ENCODE measurements at regions not wholly inside any gene's neighbourhood (a gene's known extent, or its start where the extent isn't known, plus 50 kb on each side); places are given as distances from the start of the nearest gene placed in this dataset.

DNA sequence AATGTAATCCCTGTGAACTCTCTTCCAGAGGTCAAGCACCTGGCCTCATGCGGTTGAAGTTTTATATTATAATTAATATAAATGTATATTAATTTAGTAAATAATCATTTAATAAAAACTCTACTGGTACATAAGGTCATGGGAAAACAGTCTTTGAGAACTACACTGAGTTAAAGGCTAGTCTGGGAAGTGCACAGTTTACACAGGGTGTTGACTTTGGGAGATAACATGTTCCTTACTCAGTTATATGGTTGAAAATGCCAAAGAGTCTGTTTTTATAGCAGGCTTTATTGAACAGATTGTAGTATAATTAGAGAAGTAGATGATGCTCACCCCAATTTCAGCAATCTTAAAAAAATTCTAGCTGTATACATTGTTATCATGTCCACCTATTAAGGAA lies 735.9 kb downstream of the GATA3 start:
- TF ChIP-seq, protein P1, sequence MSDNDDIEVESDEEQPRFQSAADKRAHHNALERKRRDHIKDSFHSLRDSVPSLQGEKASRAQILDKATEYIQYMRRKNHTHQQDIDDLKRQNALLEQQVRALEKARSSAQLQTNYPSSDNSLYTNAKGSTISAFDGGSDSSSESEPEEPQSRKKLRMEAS (IDR thresholded peaks at IDR 0.05): no peak
- TF ChIP-seq NR2F2 (IDR thresholded peaks at IDR 0.05): peak; percentile 31
- TF ChIP-seq, protein P2, sequence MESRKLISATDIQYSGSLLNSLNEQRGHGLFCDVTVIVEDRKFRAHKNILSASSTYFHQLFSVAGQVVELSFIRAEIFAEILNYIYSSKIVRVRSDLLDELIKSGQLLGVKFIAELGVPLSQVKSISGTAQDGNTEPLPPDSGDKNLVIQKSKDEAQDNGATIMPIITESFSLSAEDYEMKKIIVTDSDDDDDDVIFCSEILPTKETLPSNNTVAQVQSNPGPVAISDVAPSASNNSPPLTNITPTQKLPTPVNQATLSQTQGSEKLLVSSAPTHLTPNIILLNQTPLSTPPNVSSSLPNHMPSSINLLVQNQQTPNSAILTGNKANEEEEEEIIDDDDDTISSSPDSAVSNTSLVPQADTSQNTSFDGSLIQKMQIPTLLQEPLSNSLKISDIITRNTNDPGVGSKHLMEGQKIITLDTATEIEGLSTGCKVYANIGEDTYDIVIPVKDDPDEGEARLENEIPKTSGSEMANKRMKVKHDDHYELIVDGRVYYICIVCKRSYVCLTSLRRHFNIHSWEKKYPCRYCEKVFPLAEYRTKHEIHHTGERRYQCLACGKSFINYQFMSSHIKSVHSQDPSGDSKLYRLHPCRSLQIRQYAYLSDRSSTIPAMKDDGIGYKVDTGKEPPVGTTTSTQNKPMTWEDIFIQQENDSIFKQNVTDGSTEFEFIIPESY (IDR thresholded peaks at IDR 0.05): no peak
- no peak for TF ChIP-seq RAD21 (IDR thresholded peaks at IDR 0.05)
- no peak for TF ChIP-seq JUND (IDR thresholded peaks at IDR 0.05)
- TF ChIP-seq TAF1 (conservative IDR thresholded peaks at IDR 0.05): no peak
- 69% methylated on average over 1 of the region's 1 CpG for WGBS
- no peak overlapping the region for H3K9ac ChIP-seq (ENCODE audit: low read depth in 1 of 2, low read length in 2 of 2)

DNA sequence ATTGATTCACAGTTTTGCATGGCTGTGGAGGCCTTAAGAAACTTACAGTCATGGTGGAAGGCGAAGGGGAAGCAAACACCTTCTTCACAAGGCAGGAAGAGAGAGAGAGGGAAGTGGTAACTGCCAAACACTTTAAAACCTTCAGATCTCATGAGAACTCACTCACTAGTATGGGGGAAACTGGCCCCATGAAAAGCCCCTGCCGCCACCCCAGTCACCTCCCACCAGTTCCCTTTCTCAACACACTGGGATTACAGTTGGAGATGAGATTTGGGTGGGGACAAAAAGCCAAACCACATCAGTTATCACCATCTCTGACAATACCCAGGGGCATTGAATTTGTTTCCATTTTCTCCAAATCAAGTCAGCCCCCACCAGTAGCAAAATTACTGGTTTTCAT lies 740.4 kb downstream of the GATA3 start:
- WGBS: 77% methylated on average over 2 of the region's 2 CpGs
- TF ChIP-seq SP1 (IDR thresholded peaks at IDR 0.05): no peak
- no peak for TF ChIP-seq GABPA (IDR thresholded peaks at IDR 0.05 in 1 of 2, conservative IDR thresholded peaks at IDR 0.05 in 1 of 2)
- no peak for TF ChIP-seq TAF1 (conservative IDR thresholded peaks at IDR 0.05)
- TF ChIP-seq, protein P3, sequence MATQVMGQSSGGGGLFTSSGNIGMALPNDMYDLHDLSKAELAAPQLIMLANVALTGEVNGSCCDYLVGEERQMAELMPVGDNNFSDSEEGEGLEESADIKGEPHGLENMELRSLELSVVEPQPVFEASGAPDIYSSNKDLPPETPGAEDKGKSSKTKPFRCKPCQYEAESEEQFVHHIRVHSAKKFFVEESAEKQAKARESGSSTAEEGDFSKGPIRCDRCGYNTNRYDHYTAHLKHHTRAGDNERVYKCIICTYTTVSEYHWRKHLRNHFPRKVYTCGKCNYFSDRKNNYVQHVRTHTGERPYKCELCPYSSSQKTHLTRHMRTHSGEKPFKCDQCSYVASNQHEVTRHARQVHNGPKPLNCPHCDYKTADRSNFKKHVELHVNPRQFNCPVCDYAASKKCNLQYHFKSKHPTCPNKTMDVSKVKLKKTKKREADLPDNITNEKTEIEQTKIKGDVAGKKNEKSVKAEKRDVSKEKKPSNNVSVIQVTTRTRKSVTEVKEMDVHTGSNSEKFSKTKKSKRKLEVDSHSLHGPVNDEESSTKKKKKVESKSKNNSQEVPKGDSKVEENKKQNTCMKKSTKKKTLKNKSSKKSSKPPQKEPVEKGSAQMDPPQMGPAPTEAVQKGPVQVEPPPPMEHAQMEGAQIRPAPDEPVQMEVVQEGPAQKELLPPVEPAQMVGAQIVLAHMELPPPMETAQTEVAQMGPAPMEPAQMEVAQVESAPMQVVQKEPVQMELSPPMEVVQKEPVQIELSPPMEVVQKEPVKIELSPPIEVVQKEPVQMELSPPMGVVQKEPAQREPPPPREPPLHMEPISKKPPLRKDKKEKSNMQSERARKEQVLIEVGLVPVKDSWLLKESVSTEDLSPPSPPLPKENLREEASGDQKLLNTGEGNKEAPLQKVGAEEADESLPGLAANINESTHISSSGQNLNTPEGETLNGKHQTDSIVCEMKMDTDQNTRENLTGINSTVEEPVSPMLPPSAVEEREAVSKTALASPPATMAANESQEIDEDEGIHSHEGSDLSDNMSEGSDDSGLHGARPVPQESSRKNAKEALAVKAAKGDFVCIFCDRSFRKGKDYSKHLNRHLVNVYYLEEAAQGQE (IDR thresholded peaks at IDR 0.05): no peak
- TF ChIP-seq, protein P2 (IDR thresholded peaks at IDR 0.05): no peak
- no peak for TF ChIP-seq EGR1 (IDR thresholded peaks at IDR 0.05; ENCODE audit: low read depth in 2 of 2)
- TF ChIP-seq HNF4G (IDR thresholded peaks at IDR 0.05): no peak
- TF ChIP-seq FOXA1 (IDR thresholded peaks at IDR 0.05): no peak
- TF ChIP-seq RAD21 (IDR thresholded peaks at IDR 0.05): no peak
- no peak for TF ChIP-seq YY1 (IDR thresholded peaks at IDR 0.05)
- TF ChIP-seq, protein P4, sequence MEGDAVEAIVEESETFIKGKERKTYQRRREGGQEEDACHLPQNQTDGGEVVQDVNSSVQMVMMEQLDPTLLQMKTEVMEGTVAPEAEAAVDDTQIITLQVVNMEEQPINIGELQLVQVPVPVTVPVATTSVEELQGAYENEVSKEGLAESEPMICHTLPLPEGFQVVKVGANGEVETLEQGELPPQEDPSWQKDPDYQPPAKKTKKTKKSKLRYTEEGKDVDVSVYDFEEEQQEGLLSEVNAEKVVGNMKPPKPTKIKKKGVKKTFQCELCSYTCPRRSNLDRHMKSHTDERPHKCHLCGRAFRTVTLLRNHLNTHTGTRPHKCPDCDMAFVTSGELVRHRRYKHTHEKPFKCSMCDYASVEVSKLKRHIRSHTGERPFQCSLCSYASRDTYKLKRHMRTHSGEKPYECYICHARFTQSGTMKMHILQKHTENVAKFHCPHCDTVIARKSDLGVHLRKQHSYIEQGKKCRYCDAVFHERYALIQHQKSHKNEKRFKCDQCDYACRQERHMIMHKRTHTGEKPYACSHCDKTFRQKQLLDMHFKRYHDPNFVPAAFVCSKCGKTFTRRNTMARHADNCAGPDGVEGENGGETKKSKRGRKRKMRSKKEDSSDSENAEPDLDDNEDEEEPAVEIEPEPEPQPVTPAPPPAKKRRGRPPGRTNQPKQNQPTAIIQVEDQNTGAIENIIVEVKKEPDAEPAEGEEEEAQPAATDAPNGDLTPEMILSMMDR (IDR thresholded peaks at IDR 0.05; ENCODE audit: low read depth, low read length, missing input control): no peak
- no peak for TF ChIP-seq HNF4A (conservative IDR thresholded peaks at IDR 0.05)
- no peak for TF ChIP-seq FOXA2 (IDR thresholded peaks at IDR 0.05)
- TF ChIP-seq JUND (IDR thresholded peaks at IDR 0.05): no peak
- TF ChIP-seq, protein P5, sequence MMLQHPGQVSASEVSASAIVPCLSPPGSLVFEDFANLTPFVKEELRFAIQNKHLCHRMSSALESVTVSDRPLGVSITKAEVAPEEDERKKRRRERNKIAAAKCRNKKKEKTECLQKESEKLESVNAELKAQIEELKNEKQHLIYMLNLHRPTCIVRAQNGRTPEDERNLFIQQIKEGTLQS (IDR thresholded peaks at IDR 0.05): no peak
- TF ChIP-seq RXRA (IDR thresholded peaks at IDR 0.05): no peak
- no peak for TF ChIP-seq NR2F2 (IDR thresholded peaks at IDR 0.05)
- TF ChIP-seq, protein P1 (IDR thresholded peaks at IDR 0.05): no peak

More for the DNA sequence above, 735.9 kb downstream of the GATA3 start:
- no peaks in the 10 kb centered on the region for H3K4me1 ChIP-seq (ENCODE audit: control insufficient read depth in 4 of 4, insufficient read depth in 4 of 4, low read length in 3 of 4)
- peaks cover 0 to 6% (median 3%) of the 10 kb centered on the region in 4 donors for H3K9me3 ChIP-seq (ENCODE audit: control insufficient read depth in 4 of 4, low read length in 3 of 4)
- no peak overlapping the region for H3K27ac ChIP-seq (ENCODE audit: low read depth in 1 of 2, low read length in 2 of 2)
- H3K4me3 ChIP-seq (ENCODE audit: low read depth in 1 of 3, low read length in 3 of 3): no peak overlapping the region
- H3K27me3 ChIP-seq (ENCODE audit: control insufficient read depth in 4 of 4, insufficient read depth in 4 of 4, low read length in 3 of 4): no peaks in the 10 kb centered on the region
- DNase-seq (ENCODE audit: low spot score): no peak
- no peaks in the 10 kb centered on the region for H3K36me3 ChIP-seq (ENCODE audit: control insufficient read depth in 4 of 4, insufficient read depth in 3 of 4, low read depth in 1 of 4, low read length in 3 of 4)

More for the DNA sequence above, 740.4 kb downstream of the GATA3 start:
- H3K27me3 ChIP-seq (ENCODE audit: control insufficient read depth in 4 of 4, insufficient read depth in 4 of 4, low read length in 3 of 4): no peaks in the 10 kb centered on the region
- no peak overlapping the region for H3K27ac ChIP-seq (ENCODE audit: low read depth in 1 of 2, low read length in 2 of 2)
- H3K9me3 ChIP-seq (ENCODE audit: control insufficient read depth in 4 of 4, low read length in 3 of 4): no peaks in the 10 kb centered on the region
- no peak for DNase-seq (ENCODE audit: low spot score)
- no peak overlapping the region for H3K9ac ChIP-seq (ENCODE audit: low read depth in 1 of 2, low read length in 2 of 2)
- no peaks in the 10 kb centered on the region for H3K36me3 ChIP-seq (ENCODE audit: control insufficient read depth in 4 of 4, insufficient read depth in 3 of 4, low read depth in 1 of 4, low read length in 3 of 4)
- H3K4me1 ChIP-seq (ENCODE audit: control insufficient read depth in 4 of 4, insufficient read depth in 4 of 4, low read length in 3 of 4): no peaks in the 10 kb centered on the region
- no peak overlapping the region for H3K4me3 ChIP-seq (ENCODE audit: low read depth in 1 of 3, low read length in 3 of 3)
